ENCODE measurements at regions not wholly inside any gene's neighbourhood (a gene's known extent, or its start where the extent isn't known, plus 50 kb on each side); places are given as distances from the start of the nearest gene placed in this dataset.
A peak's percentile ranks its signal among the peaks of the same experiment; 100 is the strongest.

DNA sequence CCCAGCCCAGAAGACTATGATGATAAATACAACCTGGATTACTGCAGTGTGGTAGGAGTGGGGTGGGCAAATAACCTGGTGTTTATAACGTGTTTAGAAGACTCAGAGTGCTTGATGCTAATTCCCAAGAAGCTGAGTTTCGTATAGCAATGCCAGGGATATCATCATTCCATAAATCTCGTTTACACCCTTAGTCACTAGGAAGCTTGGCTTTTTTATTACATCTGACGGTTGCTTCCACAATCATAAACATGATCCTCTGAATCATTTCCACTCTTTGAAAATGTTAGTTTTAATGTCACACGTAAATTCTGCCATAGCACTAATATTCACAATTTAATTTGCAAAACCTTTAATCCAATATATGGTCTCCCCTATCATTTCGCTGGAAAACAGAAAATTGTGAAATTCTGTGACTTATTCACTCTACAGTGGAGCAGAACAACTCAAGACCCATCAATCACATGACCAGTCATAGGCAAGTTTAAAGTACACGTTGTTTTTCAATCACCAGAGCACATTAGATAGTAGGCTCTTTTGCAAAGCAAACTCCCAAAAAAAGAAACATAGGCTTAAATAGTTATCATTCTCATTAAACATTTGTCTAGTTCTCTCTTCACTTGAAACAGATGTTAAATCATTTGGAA lies 321.0 kb downstream of the LTN1 start:
- TF ChIP-seq, protein P1, sequence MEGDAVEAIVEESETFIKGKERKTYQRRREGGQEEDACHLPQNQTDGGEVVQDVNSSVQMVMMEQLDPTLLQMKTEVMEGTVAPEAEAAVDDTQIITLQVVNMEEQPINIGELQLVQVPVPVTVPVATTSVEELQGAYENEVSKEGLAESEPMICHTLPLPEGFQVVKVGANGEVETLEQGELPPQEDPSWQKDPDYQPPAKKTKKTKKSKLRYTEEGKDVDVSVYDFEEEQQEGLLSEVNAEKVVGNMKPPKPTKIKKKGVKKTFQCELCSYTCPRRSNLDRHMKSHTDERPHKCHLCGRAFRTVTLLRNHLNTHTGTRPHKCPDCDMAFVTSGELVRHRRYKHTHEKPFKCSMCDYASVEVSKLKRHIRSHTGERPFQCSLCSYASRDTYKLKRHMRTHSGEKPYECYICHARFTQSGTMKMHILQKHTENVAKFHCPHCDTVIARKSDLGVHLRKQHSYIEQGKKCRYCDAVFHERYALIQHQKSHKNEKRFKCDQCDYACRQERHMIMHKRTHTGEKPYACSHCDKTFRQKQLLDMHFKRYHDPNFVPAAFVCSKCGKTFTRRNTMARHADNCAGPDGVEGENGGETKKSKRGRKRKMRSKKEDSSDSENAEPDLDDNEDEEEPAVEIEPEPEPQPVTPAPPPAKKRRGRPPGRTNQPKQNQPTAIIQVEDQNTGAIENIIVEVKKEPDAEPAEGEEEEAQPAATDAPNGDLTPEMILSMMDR (IDR thresholded peaks at IDR 0.05; ENCODE audit: insufficient read depth, low read length, severe bottlenecking): no peak
- no peaks in the 10 kb centered on the region for H3K36me3 ChIP-seq (ENCODE audit: control insufficient read depth, insufficient read depth, low read length)
- DNase-seq (ENCODE audit: low read depth): no peak
- H3K4me3 ChIP-seq (ENCODE audit: low read depth, low read length): no peak overlapping the region
- H3K27me3 ChIP-seq (ENCODE audit: control insufficient read depth, insufficient read depth, low read length): no peaks in the 10 kb centered on the region
- FAIRE-seq: no peak

DNA sequence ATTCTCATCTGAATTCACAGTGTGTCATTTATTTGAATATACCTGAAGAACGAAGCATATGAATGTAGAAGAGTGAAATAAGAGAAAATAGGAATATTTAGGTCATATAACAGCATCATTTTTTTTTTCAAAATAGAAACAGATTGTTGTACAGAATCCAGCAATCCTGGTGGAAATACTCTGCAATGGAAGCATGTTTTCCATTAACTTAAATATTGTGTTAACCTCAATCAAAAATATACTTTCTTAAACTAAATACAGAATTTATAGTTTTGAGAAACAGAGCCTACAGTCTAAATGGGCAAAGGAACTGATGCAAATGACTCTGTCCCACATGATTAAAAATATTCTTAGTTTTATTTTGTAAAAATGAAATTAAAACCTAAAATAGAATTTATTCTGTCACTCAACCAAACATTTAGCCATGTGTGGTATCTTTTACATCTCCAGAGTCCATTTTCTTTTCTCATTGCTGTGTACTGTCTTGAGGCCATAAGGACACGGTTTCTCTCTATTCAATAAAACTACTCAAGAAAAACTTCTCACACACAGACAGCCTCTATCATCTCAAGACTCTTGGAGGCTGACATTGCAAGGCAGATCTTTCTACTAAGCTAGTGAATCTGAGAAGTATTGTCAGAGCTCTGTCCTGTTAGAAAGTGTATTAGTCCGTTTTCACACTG lies 322.6 kb downstream of the LTN1 start:
- DNase-seq (ENCODE audit: low read depth): no peak
- Histone ChIP-seq H3K4me3 (ENCODE audit: low read depth, low read length) (no peak overlapping the region), H3K36me3 (ENCODE audit: control insufficient read depth, insufficient read depth, low read length) (no peaks in the 10 kb centered on the region), H3K27me3 (ENCODE audit: control insufficient read depth, insufficient read depth, low read length) (no peaks in the 10 kb centered on the region)
- TF ChIP-seq, protein P1 (IDR thresholded peaks at IDR 0.05; ENCODE audit: insufficient read depth, low read length, severe bottlenecking): no peak
- FAIRE-seq: no peak

DNA sequence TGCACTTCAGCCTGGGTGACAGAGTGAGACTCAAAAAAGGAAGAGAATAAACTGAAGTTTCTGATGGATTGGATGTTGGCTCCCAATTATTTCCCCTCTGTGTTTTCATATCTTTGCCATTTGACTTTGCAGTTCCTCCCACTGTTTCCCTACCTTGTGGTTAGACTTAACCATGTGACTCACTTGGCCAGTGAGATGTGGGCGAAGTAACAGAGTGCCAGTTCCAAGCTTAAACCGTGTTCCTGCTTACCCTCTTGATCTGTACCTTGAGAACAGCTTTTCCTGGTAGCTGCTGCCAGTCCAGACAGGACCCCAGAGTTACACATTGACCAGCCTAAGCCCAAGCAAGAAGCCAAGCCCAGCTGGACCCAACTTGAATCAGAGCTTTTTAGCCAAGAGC lies 323.4 kb downstream of the LTN1 start:
- Histone ChIP-seq H3K36me3 (ENCODE audit: control insufficient read depth, insufficient read depth, low read length) (no peaks in the 10 kb centered on the region), H3K4me3 (ENCODE audit: low read depth, low read length) (no peak overlapping the region), H3K27me3 (ENCODE audit: control insufficient read depth, insufficient read depth, low read length) (no peaks in the 10 kb centered on the region)
- FAIRE-seq: no peak
- peak; percentile 70 for DNase-seq (ENCODE audit: low read depth)
- TF ChIP-seq, protein P1 (IDR thresholded peaks at IDR 0.05; ENCODE audit: insufficient read depth, low read length, severe bottlenecking): no peak

DNA sequence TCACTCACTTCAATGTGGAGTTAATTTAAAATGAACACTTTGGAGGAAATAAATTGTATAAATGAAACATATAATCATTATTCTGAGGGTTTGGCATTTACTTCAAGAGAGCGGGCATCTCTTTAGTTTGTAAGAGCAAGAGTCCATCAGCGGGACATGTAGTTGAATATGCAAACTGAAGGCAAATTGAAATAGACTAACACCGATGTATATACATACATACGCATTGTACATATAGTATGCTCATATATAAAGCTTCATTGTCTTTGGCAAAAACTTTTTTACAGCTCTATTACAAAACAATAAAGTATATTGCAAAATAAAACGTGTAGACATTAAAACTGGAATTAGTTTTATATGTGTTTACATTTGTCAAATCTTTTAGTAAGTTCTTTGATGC lies 328.9 kb downstream of the LTN1 start:
- H3K4me3 ChIP-seq (ENCODE audit: low read depth, low read length): no peak overlapping the region
- FAIRE-seq (no peak), DNase-seq (ENCODE audit: low read depth) (no peak)
- TF ChIP-seq, protein P1 (IDR thresholded peaks at IDR 0.05; ENCODE audit: insufficient read depth, low read length, severe bottlenecking): no peak
- H3K27me3 ChIP-seq (ENCODE audit: control insufficient read depth, insufficient read depth, low read length): no peaks in the 10 kb centered on the region
- no peaks in the 10 kb centered on the region for H3K36me3 ChIP-seq (ENCODE audit: control insufficient read depth, insufficient read depth, low read length)

DNA sequence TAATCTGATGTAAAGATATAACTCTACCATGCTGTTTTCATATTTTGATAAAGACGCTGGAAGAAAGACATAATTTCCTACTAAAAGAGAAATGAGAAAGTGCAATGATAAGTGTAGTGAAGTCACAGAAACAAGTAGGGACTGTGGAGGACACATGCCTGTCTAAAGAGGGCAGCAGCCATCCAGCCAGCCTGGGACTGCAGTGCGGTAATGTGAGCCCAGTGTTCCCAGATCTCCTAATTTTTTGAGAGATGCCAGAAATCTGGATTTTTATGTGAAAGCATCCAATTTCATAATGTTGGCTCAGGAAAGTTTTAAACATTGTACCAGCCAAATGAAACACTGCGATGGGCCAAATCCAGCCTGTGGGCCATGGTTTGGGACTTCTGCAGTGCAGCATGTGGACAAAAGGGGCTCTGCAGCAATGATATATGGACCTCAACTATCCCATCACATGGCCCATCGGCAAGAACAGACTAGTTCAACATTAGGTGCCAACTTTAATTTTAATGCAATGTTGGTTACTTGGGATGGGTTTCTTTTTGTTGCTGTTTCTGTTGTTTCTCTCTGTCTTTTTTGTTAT lies 329.5 kb downstream of the LTN1 start:
- no peak overlapping the region for H3K4me3 ChIP-seq (ENCODE audit: low read depth, low read length)
- TF ChIP-seq, protein P1 (IDR thresholded peaks at IDR 0.05; ENCODE audit: insufficient read depth, low read length, severe bottlenecking): no peak
- DNase-seq (ENCODE audit: low read depth) (no peak), FAIRE-seq (no peak)
- no peaks in the 10 kb centered on the region for H3K36me3 ChIP-seq (ENCODE audit: control insufficient read depth, insufficient read depth, low read length)
- H3K27me3 ChIP-seq (ENCODE audit: control insufficient read depth, insufficient read depth, low read length): no peaks in the 10 kb centered on the region
